ENCODE measurements at regions not wholly inside any gene's neighbourhood (a gene's known extent, or its start where the extent isn't known, plus 50 kb on each side); places are given as distances from the start of the nearest gene placed in this dataset.

DNA sequence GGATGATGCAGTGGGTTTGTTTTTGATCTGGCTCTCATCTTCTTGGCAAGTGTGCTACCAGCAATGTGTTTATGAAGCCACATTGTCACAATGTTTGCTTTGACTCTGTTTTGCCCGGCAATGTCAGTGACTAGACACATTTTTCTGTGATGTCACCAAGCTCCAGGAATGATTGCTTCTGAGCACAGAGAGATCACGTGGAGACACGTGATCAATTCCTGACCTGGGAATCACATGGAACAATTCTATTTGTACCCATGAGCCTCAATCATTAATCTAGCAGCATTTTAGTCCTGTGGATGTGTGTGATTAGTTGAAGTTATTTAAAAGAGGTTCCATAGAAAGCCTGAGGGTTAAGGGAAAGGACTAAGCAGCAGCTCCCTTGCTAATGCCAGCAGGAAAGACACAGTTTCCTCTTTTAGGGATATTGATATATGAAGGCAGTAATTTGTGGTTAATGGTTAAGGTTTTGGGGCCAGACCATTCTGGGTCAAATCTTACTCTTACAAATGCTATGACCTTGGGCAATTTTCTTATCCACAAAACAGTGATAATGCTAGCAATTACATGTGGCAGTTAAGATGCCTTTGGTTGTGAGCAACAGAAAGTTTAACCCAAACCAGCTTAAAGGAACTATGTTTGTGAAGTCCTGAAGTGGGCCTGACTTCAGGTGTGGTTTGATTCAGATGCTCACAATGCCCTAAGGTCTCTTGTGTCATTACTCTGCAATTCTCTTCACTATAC, 59.0 kb downstream of the FASLG start:
- Histone ChIP-seq H3K4me1 (ENCODE audit: control insufficient read depth, insufficient read depth, low read length, poor library complexity, severe bottlenecking) (peaks cover 6% of the 10 kb centered on the region), H3K27ac (ENCODE audit: insufficient read depth, low read length, poor library complexity, severe bottlenecking) (no peak overlapping the region), H3K9me3 (ENCODE audit: control insufficient read depth, low read length) (no peaks in the 10 kb centered on the region), H3K36me3 (ENCODE audit: control insufficient read depth, insufficient read depth, low read length) (no peaks in the 10 kb centered on the region), H3K27me3 (replicated peaks; ENCODE audit: control insufficient read depth, insufficient read depth, low read length, poor library complexity, severe bottlenecking) (no peaks in the 10 kb centered on the region), H3K4me3 (ENCODE audit: insufficient read depth, low read depth, low read length, poor library complexity, severe bottlenecking) (no peak overlapping the region)
- no peak for DNase-seq

DNA sequence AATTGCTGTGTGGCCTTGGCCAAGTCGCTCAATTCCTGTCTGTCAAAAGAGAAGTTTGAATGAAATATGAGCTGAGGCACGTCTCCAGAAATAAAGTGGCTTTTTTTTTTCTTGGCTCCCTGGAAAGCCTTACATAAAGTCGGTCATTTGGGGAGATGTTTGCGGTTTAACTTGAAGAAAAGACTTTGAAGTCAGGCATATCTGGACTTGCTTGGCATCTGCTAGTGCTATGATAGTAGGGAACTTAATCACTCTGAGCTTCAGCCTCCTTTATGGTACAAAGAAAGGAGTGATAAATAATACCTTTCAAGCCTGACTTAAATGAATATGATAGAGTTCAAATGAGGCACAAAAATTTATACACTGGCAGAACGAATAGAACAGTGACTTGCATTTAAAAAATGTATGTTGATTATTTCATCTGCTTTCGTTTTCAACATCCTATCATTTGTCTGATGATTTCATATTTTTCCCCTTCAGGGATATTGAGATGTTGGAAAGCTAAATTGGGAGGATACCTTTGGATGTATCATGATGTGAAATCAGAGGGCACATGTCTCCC, 60.2 kb downstream of the FASLG start:
- no peak for DNase-seq
- Histone ChIP-seq H3K27me3 (replicated peaks; ENCODE audit: control insufficient read depth, insufficient read depth, low read length, poor library complexity, severe bottlenecking) (no peaks in the 10 kb centered on the region), H3K36me3 (ENCODE audit: control insufficient read depth, insufficient read depth, low read length) (no peaks in the 10 kb centered on the region), H3K4me3 (ENCODE audit: insufficient read depth, low read depth, low read length, poor library complexity, severe bottlenecking) (no peak overlapping the region), H3K4me1 (ENCODE audit: control insufficient read depth, insufficient read depth, low read length, poor library complexity, severe bottlenecking) (peaks cover 6% of the 10 kb centered on the region), H3K9me3 (ENCODE audit: control insufficient read depth, low read length) (no peaks in the 10 kb centered on the region), H3K27ac (ENCODE audit: insufficient read depth, low read length, poor library complexity, severe bottlenecking) (no peak overlapping the region)

DNA sequence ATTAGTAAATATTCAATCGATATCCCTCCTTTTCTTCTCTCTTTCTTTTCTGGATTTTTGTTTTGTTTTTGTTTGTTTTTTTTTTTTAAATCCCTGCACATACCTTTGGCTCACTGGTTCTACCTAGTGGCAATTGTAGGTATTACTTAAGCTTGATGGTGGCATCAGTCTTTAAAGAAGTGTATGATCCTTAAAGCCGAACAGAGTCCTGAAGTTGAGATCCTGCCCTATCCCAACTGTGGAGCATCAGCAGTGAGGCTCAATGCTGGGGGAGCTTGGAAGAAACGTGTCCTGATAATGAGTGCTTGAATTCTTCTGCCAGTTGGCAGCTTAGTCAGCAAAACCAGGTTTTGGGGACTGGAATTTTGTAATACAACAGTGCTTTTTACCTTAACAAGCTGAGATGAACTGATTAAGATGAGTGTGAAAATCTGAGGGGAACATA, 60.8 kb downstream of the FASLG start:
- Histone ChIP-seq H3K4me3 (ENCODE audit: insufficient read depth, low read depth, low read length, poor library complexity, severe bottlenecking) (no peak overlapping the region), H3K36me3 (ENCODE audit: control insufficient read depth, insufficient read depth, low read length) (no peaks in the 10 kb centered on the region), H3K27me3 (replicated peaks; ENCODE audit: control insufficient read depth, insufficient read depth, low read length, poor library complexity, severe bottlenecking) (no peaks in the 10 kb centered on the region), H3K9me3 (ENCODE audit: control insufficient read depth, low read length) (no peaks in the 10 kb centered on the region), H3K27ac (ENCODE audit: insufficient read depth, low read length, poor library complexity, severe bottlenecking) (no peak overlapping the region), H3K4me1 (ENCODE audit: control insufficient read depth, insufficient read depth, low read length, poor library complexity, severe bottlenecking) (peaks cover 6% of the 10 kb centered on the region)
- DNase-seq: no peak

DNA sequence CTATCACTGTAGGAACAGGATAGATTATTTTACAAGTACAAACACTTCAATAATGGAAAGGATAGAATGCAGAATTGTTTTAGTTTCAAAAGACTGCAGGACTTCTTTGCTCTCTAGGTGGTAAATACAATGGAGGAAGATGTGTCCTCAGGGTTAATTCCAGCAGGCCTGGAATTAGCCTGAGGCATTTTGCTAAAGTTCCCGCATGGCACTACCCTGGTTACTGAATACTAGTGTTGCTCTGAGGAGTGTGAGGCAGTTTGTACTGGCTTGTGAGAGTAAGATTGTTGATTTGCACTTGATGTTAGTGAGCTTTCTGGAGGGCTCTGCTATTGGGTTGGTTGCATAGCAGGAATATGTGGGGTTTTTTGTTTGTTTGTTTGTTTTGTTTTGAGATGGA, 61.4 kb downstream of the FASLG start:
- no peaks in the 10 kb centered on the region for H3K9me3 ChIP-seq (ENCODE audit: control insufficient read depth, low read length)
- H3K4me3 ChIP-seq (ENCODE audit: insufficient read depth, low read depth, low read length, poor library complexity, severe bottlenecking): no peak overlapping the region
- H3K36me3 ChIP-seq (ENCODE audit: control insufficient read depth, insufficient read depth, low read length): no peaks in the 10 kb centered on the region
- no peaks in the 10 kb centered on the region for H3K27me3 ChIP-seq (replicated peaks; ENCODE audit: control insufficient read depth, insufficient read depth, low read length, poor library complexity, severe bottlenecking)
- DNase-seq: no peak
- H3K4me1 ChIP-seq (ENCODE audit: control insufficient read depth, insufficient read depth, low read length, poor library complexity, severe bottlenecking): peaks cover 6% of the 10 kb centered on the region
- H3K27ac ChIP-seq (ENCODE audit: insufficient read depth, low read length, poor library complexity, severe bottlenecking): no peak overlapping the region

DNA sequence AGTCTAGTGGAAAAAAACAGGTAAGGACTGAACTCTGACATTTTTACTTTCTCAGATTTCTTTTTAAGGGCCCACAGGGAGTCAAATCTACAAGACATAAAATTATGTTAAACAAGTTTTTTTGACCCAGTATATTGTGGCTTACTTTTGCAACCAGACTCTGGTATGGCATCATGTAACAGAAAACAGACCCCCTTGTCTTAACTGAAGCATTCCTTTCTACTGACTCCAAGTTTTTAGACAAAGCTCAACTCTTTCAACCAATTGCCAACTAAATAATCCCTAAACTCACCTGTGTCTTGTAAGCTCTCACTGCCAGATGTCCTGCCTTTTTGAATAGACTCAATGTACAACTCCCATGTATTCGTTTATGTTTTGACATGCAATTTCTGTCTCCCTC, 64.3 kb downstream of the FASLG start:
- Histone ChIP-seq H3K4me1 (ENCODE audit: control insufficient read depth, insufficient read depth, low read length, poor library complexity, severe bottlenecking) (peaks cover 6% of the 10 kb centered on the region), H3K9me3 (ENCODE audit: control insufficient read depth, low read length) (no peaks in the 10 kb centered on the region), H3K4me3 (ENCODE audit: insufficient read depth, low read depth, low read length, poor library complexity, severe bottlenecking) (no peak overlapping the region), H3K27ac (ENCODE audit: insufficient read depth, low read length, poor library complexity, severe bottlenecking) (no peak overlapping the region), H3K27me3 (replicated peaks; ENCODE audit: control insufficient read depth, insufficient read depth, low read length, poor library complexity, severe bottlenecking) (no peaks in the 10 kb centered on the region), H3K36me3 (ENCODE audit: control insufficient read depth, insufficient read depth, low read length) (no peaks in the 10 kb centered on the region)
- no peak for DNase-seq

DNA sequence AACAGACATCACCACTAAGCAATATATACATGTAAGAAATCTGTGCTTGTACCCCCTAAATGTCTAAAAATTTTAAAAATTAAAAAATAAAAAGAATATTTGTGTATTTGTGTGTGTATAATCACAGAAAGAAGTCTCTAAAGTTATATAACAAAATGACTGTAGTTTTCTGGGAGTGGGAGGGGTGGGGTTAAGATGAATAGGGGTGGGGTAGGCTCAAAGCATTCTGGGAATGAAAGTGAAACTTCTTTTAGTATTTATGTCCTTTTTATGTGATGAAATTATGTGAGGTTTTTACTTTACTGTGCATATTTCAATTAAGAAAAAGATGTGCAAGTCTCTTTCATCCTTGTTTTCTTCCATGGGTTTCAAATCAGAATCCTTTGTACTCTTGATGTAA, 65.3 kb downstream of the FASLG start:
- Histone ChIP-seq H3K27me3 (replicated peaks; ENCODE audit: control insufficient read depth, insufficient read depth, low read length, poor library complexity, severe bottlenecking) (no peaks in the 10 kb centered on the region), H3K36me3 (ENCODE audit: control insufficient read depth, insufficient read depth, low read length) (no peaks in the 10 kb centered on the region), H3K27ac (ENCODE audit: insufficient read depth, low read length, poor library complexity, severe bottlenecking) (no peak overlapping the region), H3K4me3 (ENCODE audit: insufficient read depth, low read depth, low read length, poor library complexity, severe bottlenecking) (no peak overlapping the region), H3K4me1 (ENCODE audit: control insufficient read depth, insufficient read depth, low read length, poor library complexity, severe bottlenecking) (peaks cover 6% of the 10 kb centered on the region), H3K9me3 (ENCODE audit: control insufficient read depth, low read length) (no peaks in the 10 kb centered on the region)
- no peak for DNase-seq

DNA sequence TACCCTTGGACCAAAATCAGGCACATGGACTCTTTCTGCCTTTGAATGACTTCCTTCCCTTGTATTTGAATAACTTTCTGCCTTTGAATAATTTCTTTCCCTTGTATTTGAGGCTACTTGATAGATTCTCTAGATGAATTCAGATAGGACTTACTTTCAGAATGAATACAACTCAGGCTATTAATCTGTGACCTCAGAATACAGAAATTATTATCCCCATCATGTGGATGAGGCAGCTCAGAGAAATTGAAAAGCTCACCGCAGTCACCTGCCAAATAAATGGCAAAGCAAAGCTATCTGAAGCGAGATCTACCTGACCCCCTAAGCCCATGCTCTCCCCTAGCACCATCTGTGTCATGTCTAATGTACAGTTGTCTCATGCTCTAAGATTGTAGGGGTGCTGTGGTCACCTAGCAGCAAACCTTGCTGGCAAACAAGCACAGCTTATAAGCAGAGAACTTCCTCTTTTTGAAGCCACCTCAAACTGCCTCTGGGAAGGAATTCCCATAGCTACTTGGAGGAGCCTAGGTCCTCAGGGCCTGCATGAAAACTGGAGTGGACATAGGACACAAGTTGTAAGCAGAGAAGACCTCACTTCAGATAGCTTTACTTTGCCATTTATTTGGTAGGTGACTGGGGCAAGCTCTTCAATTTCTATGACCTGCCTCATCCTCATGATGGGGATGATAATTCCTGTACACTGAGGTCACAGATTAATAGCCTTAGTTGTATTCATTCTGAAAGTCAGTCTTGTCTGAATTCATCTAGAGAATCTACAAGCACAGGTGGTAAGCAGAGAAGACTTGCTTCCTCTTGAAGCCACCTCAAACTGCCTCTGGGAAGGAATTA, 66.1 kb downstream of the FASLG start:
- no peak overlapping the region for H3K27ac ChIP-seq (ENCODE audit: insufficient read depth, low read length, poor library complexity, severe bottlenecking)
- DNase-seq: no peak
- no peaks in the 10 kb centered on the region for H3K27me3 ChIP-seq (replicated peaks; ENCODE audit: control insufficient read depth, insufficient read depth, low read length, poor library complexity, severe bottlenecking)
- H3K36me3 ChIP-seq (ENCODE audit: control insufficient read depth, insufficient read depth, low read length): no peaks in the 10 kb centered on the region
- H3K9me3 ChIP-seq (ENCODE audit: control insufficient read depth, low read length): no peaks in the 10 kb centered on the region
- H3K4me3 ChIP-seq (ENCODE audit: insufficient read depth, low read depth, low read length, poor library complexity, severe bottlenecking): no peak overlapping the region
- no peaks in the 10 kb centered on the region for H3K4me1 ChIP-seq (ENCODE audit: control insufficient read depth, insufficient read depth, low read length, poor library complexity, severe bottlenecking)

DNA sequence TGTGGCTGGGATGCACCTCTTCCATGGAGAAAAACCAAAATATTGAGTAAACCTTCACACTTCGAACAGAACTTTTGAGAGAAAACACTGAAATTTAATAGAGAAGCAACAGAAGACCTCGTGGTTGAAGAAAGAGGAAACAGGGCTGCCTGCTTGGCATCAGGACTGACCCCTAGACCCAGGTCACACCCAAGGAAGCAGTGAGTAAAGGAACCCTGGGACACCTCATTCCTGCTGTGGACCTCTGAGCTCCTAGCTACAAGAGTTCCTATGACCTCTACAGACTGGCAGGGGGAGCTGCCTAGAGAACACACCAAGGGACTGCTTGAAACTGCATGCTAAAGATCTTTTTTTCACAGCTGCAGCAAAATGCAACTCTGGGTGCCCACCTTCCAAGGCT, 67.8 kb downstream of the FASLG start:
- Histone ChIP-seq H3K4me1 (ENCODE audit: control insufficient read depth, insufficient read depth, low read length, poor library complexity, severe bottlenecking) (no peaks in the 10 kb centered on the region), H3K4me3 (ENCODE audit: insufficient read depth, low read depth, low read length, poor library complexity, severe bottlenecking) (no peak overlapping the region), H3K27me3 (replicated peaks; ENCODE audit: control insufficient read depth, insufficient read depth, low read length, poor library complexity, severe bottlenecking) (no peaks in the 10 kb centered on the region), H3K36me3 (ENCODE audit: control insufficient read depth, insufficient read depth, low read length) (no peaks in the 10 kb centered on the region), H3K27ac (ENCODE audit: insufficient read depth, low read length, poor library complexity, severe bottlenecking) (no peak overlapping the region), H3K9me3 (ENCODE audit: control insufficient read depth, low read length) (no peaks in the 10 kb centered on the region)
- no peak for DNase-seq

DNA sequence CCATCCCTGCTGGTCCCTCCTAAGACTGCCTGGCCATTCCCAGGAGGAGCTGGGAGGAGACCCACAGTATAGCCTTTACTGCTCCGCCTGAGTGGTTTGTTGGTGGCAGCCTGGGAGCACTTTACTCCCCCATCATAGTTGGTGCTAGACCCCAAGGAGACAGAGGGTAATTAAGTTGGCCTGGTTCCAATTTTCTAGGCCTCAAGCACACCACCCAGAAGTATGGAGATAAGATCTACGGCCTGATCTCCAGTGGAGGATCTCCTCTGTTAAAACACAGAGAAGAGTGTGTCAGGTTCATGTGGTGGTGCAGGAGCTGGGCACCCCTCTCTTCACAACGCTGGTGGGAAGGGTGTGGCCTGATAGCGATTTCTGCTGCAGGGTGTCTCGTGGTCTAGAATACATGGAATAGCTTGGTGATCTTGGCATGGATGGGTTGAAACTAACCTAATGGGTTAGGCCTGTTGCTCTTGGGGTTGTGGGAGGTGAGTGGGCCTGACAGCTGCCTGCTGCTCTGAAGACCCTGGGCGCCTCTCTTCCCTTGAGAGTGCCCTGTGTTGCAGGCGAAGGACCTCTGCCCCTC, 68.5 kb downstream of the FASLG start:
- Histone ChIP-seq H3K27ac (ENCODE audit: insufficient read depth, low read length, poor library complexity, severe bottlenecking) (no peak overlapping the region), H3K4me3 (ENCODE audit: insufficient read depth, low read depth, low read length, poor library complexity, severe bottlenecking) (no peak overlapping the region)

More for the DNA sequence above, 68.5 kb downstream of the FASLG start:
- H3K9me3 ChIP-seq (ENCODE audit: control insufficient read depth, low read length): no peaks in the 10 kb centered on the region
- H3K27me3 ChIP-seq (replicated peaks; ENCODE audit: control insufficient read depth, insufficient read depth, low read length, poor library complexity, severe bottlenecking): no peaks in the 10 kb centered on the region
- no peaks in the 10 kb centered on the region for H3K36me3 ChIP-seq (ENCODE audit: control insufficient read depth, insufficient read depth, low read length)
- no peak for DNase-seq
- no peaks in the 10 kb centered on the region for H3K4me1 ChIP-seq (ENCODE audit: control insufficient read depth, insufficient read depth, low read length, poor library complexity, severe bottlenecking)
